Osteocyte (in vitro differentiated cells): ENCODE measurements at regions not wholly inside any gene's neighbourhood (a gene's known extent, or its start where the extent isn't known, plus 50 kb on each side); places are given as distances from the start of the nearest gene placed in this dataset.
A peak's percentile ranks its signal among the peaks of the same experiment; 100 is the strongest.

Experiments
- DNase-seq: peaks from one replicate; pipeline ENCODE4 v3.0.0; 2021; ENCODE audit warnings: mixed read lengths; ENCODE audit not compliant: unreplicated experiment; ENCODE audit errors: extremely low spot score
- H3K27ac Mint-ChIP-seq: one replicate; pipeline ENCODE4 v1.8.0; 2021; ENCODE audit warnings: mild to moderate bottlenecking, mixed read lengths; ENCODE audit not compliant: unreplicated experiment
- H3K27me3 Mint-ChIP-seq: one replicate; pipeline ENCODE4 v1.8.0; 2021; ENCODE audit warnings: mixed read lengths; ENCODE audit not compliant: unreplicated experiment
- H3K36me3 Mint-ChIP-seq: one replicate; pipeline ENCODE4 v1.8.0; 2021; ENCODE audit warnings: mixed read lengths; ENCODE audit not compliant: unreplicated experiment
- H3K4me1 Mint-ChIP-seq: one replicate; pipeline ENCODE4 v1.8.0; 2021; ENCODE audit warnings: mixed read lengths; ENCODE audit not compliant: unreplicated experiment
- H3K4me3 Mint-ChIP-seq: one replicate; pipeline ENCODE4 v1.8.0; 2021; ENCODE audit warnings: mild to moderate bottlenecking, moderate library complexity, mixed read lengths; ENCODE audit not compliant: unreplicated experiment
- H3K9me3 Mint-ChIP-seq: one replicate; pipeline ENCODE4 v1.8.0; 2021; ENCODE audit warnings: mixed read lengths; ENCODE audit not compliant: unreplicated experiment
- TF ChIP-seq, protein P1 (sequence below): fragments of 200-600 bp; sonication (generic); IDR thresholded peaks from 2 replicates; pipeline ENCODE4 v1.5.0; 2021; ENCODE audit warnings: antibody characterized with exemption, mild to moderate bottlenecking, moderate library complexity

DNA sequence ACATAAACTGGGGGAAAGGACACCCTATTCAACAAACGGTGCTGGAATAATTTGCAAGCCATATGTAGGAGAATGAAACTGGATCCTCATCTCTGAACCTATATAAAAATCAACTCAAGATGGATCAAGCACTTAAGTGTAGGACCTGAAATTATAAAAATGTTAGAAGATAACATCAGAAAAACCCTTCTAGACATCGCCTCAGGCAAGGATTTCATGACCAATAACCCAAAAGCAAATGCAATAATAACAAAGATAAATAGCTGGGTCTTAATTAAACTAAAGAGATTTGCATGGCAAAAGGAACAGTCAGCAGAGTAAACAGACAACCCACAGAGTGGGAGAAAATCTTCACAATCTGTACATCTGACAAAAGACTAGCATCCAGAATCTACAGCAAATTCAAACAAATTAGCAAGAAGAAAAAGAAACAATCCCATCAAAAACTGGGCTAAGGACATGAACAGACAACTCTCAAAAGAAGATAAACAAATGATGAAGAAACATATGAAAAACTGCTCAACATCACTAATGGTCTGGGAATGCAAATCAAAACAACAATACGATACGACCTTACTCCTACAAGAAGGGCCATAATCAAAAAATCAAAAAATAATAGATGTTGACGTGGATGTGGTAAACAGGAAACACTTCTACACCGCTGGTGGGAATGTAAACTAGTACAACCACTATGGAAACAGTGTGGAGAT lies 408.7 kb downstream of the CNTN6 start:
- Mint-ChIP-seq H3K27ac (peak overlapping the region; percentile 73), H3K4me3 (no peak overlapping the region), H3K9me3 (peaks cover 14% of the 10 kb centered on the region), H3K4me1 (peaks cover 30% of the 10 kb centered on the region), H3K36me3 (no peaks in the 10 kb centered on the region), H3K27me3 (no peaks in the 10 kb centered on the region)
- TF ChIP-seq, protein P1, sequence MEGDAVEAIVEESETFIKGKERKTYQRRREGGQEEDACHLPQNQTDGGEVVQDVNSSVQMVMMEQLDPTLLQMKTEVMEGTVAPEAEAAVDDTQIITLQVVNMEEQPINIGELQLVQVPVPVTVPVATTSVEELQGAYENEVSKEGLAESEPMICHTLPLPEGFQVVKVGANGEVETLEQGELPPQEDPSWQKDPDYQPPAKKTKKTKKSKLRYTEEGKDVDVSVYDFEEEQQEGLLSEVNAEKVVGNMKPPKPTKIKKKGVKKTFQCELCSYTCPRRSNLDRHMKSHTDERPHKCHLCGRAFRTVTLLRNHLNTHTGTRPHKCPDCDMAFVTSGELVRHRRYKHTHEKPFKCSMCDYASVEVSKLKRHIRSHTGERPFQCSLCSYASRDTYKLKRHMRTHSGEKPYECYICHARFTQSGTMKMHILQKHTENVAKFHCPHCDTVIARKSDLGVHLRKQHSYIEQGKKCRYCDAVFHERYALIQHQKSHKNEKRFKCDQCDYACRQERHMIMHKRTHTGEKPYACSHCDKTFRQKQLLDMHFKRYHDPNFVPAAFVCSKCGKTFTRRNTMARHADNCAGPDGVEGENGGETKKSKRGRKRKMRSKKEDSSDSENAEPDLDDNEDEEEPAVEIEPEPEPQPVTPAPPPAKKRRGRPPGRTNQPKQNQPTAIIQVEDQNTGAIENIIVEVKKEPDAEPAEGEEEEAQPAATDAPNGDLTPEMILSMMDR, result no peak
- DNase-seq, result no peak

DNA sequence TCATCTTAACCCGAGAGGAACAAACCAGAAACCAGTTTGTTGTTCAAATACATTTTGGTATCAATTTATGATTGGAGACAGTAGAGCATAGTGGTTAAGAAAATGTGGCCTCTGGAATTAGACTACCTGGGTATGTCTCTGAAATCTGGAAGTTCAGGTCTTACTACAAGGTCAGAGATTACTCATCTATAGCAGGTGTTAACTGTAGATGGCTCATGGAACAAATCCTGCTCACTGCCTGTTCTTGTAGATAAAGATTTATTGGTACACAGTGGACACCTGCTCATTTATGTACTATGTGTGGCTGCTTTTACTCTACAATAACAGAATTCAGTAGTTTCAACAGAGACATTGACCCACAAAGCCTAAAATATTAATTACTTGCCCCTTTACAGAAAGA lies 413.3 kb downstream of the CNTN6 start:
- no peak for DNase-seq
- peaks cover 2% of the 10 kb centered on the region for H3K36me3 Mint-ChIP-seq
- H3K27ac Mint-ChIP-seq, result no peak overlapping the region
- H3K4me3 Mint-ChIP-seq, result no peak overlapping the region
- TF ChIP-seq, protein P1, result no peak
- H3K27me3 Mint-ChIP-seq, result no peaks in the 10 kb centered on the region
- no peaks in the 10 kb centered on the region for H3K9me3 Mint-ChIP-seq
- peaks cover 17% of the 10 kb centered on the region for H3K4me1 Mint-ChIP-seq

DNA sequence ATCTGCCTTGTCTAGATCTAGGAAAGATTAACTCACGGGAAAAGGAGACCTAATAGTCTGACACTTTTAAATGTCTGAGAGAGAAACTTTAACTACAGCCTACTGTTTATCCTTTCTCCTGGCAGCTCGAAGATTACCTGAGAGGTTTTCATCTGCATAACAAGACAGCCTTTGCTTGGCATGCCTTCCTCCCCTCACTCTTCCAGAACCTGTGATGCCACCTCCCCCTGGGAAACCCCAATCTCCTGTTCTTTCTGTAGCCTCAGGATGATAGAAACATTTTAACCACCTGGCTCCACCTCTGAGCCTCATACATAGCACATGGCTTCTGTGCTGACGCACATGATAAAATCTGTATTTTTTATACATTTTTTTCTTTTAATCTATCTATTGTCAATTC lies 420.8 kb downstream of the CNTN6 start:
- H3K36me3 Mint-ChIP-seq, result peaks cover 2% of the 10 kb centered on the region

DNA sequence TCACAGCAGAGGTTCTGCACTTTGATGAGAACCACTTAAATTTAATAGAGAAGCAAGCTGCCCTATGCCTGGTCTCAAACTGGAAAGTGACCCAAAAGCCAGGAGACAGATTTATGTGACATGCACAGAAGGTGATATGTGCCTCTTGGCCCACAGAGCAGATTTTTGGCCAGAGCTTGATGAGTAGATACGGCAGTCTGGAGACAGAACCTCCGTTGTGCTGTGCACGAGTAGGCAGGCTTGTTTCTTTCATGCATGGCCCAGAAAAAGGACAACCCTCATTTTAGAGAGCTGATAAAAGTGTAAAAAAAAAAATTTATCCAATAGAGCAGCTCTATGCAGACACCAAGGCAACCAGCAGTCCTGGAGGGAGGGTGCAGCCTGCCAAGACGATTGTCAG lies 423.1 kb downstream of the CNTN6 start:
- TF ChIP-seq, protein P1, result no peak
- H3K9me3 Mint-ChIP-seq, result no peaks in the 10 kb centered on the region

More for the DNA sequence above, 420.8 kb downstream of the CNTN6 start:
- TF ChIP-seq, protein P1, result no peak
- H3K9me3 Mint-ChIP-seq, result no peaks in the 10 kb centered on the region
- no peak overlapping the region for H3K27ac Mint-ChIP-seq
- DNase-seq, result no peak
- H3K27me3 Mint-ChIP-seq, result peaks cover 6% of the 10 kb centered on the region
- H3K4me1 Mint-ChIP-seq, result no peaks in the 10 kb centered on the region
- no peak overlapping the region for H3K4me3 Mint-ChIP-seq

DNA sequence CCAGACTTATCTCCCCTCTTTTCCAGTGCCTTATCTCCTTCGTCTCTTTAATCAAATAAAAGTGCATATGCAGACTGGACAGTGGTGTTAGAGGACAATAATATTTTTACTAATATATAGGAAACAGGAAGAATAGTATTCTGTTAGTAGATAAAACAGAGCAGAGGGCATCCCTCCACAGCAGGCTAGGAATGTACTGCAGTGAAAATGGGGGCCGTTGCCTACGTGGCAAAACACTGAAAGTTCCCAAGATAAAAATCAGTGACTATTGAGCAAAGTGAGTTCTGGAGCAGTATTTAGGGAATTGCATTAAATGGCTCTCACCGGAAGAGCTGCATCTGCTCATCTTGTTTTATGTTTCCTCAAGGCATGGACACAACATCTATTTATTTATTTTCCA lies 435.0 kb downstream of the CNTN6 start:
- Mint-ChIP-seq H3K4me1 (peaks cover 12% of the 10 kb centered on the region), H3K36me3 (no peaks in the 10 kb centered on the region), H3K27me3 (no peaks in the 10 kb centered on the region), H3K9me3 (peaks cover 18% of the 10 kb centered on the region), H3K27ac (no peak overlapping the region), H3K4me3 (no peak overlapping the region)
- DNase-seq, result no peak
- TF ChIP-seq, protein P1, result no peak

More for the DNA sequence above, 423.1 kb downstream of the CNTN6 start:
- Mint-ChIP-seq H3K36me3 (no peaks in the 10 kb centered on the region), H3K4me1 (no peaks in the 10 kb centered on the region), H3K27me3 (peaks cover 6% of the 10 kb centered on the region), H3K4me3 (no peak overlapping the region), H3K27ac (no peak overlapping the region)
- no peak for DNase-seq
